ENCODE measurements at regions not wholly inside any gene's neighbourhood (a gene's known extent, or its start where the extent isn't known, plus 50 kb on each side); places are given as distances from the start of the nearest gene placed in this dataset.

DNA sequence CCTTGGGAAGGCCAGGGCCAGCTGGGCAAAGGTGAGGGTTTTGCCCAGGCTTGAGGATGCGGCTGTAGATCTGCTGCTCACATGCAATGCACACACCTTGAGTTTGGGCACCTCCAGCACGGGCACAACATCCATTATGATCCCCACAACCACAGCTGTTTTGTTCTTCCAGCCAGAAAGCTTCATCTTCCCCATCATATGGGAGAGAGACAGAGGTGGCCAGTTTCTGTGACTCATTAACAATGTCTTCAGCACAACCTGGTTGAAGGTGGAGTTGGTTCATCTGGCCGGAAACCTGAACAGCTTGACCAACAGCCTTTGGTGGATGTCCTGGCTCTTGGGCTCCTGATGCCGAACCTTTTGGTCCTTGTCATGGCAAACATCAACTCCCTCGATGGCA lies 163.7 kb upstream of the CCND2 start:
- TF ChIP-seq POLR2A (IDR thresholded peaks at IDR 0.05; ENCODE audit: low read length), result no peak
- no peak for TF ChIP-seq GATA1 (IDR thresholded peaks at IDR 0.05; ENCODE audit: low read depth, low read length)

Data from erythroblast (primary cell).